A549 (cell line): ENCODE measurements at regions not wholly inside any gene's neighbourhood (a gene's known extent, or its start where the extent isn't known, plus 50 kb on each side); places are given as distances from the start of the nearest gene placed in this dataset.

Experiments
- ATAC-seq, 2 experiments: fragments of 200-7000 bp in 1 of 2; fragments of >200 bp in 1 of 2; cut with Nextera tagmentation in 1 of 2; cut with Tn5 transposase in 1 of 2; 3 replicates each; pipeline versions ENCODE4 v1.8.0 to v1.9.1; 2018 to 2020; ENCODE audit warnings: mild to moderate bottlenecking in 1 of 2, moderate library complexity in 1 of 2
- CTCF ChIA-PET: fragments of 300-600 bp; sonication (Branson Sonifier 250); formaldehyde crosslinking; extraction: SDS; loops from one replicate; lab custom pipeline; 2021; ENCODE audit warnings: antibody characterized with exemption, inconsistent platforms; lab: Yijun Ruan, JAX
- POLR2A ChIA-PET: fragments of 350-600 bp; formaldehyde crosslinking; extraction: SDS; loops from one replicate; lab custom pipeline; 2021; ENCODE audit warnings: antibody characterized with exemption, inconsistent platforms; lab: Yijun Ruan, JAX
- DNase-seq, 2 experiments: peaks; one replicate each; pipeline versions ENCODE4 v3.0.0 to v3.0.0-alpha.2; 2011 to 2016; ENCODE audit warnings: low read depth in 1 of 2, low spot score in 1 of 2
- FAIRE-seq: peaks from 2 replicates; lab custom pipeline; 2011; peaks lifted over from hg19 to GRCh38; lab: Jason Lieb, UNC
- H3K27ac ChIP-seq, 2 experiments: fragments of >200 bp; sonication (Bioruptor Twin); formaldehyde crosslinking; 3 replicates each; pipeline ENCODE4 v1.5.1; 2016 to 2017
- H3K4me1 ChIP-seq: fragments of >200 bp; sonication (Bioruptor Twin); formaldehyde crosslinking; 3 replicates; pipeline ENCODE4 v1.6.1; 2016
- H3K4me2 ChIP-seq: fragments of >200 bp; sonication (Bioruptor Twin); formaldehyde crosslinking; 3 replicates; pipeline ENCODE4 v1.6.1; 2016
- H3K4me3 ChIP-seq: fragments of >200 bp; sonication (Bioruptor Twin); formaldehyde crosslinking; 3 replicates; pipeline ENCODE4 v1.5.1; 2016
- H3K9me3 ChIP-seq: fragments of >200 bp; sonication (Bioruptor Twin); formaldehyde crosslinking; 3 replicates; pipeline ENCODE4 v1.6.1; 2016
- CBX2 ChIP-seq: fragments of 200-600 bp; sonication (generic); IDR thresholded peaks from 2 replicates; pipeline ENCODE4 v1.6.1; 2016; ENCODE audit warnings: low read depth, mild to moderate bottlenecking, borderline replicate concordance
- EHF ChIP-seq: fragments of 250-450 bp; sonication (Bioruptor Pico); IDR thresholded peaks from 2 replicates; pipeline ENCODE4 v1.5.0; 2020; ENCODE audit warnings: mild to moderate bottlenecking
- EHMT2 ChIP-seq: fragments of 200-600 bp; sonication (generic); IDR thresholded peaks from 2 replicates; pipeline ENCODE4 v1.6.1; 2016; ENCODE audit warnings: antibody characterized with exemption, low read depth, mild to moderate bottlenecking, moderate library complexity
- EP300 ChIP-seq, 2 experiments: fragments of >200 bp; sonication (Bioruptor Twin); formaldehyde crosslinking; IDR thresholded peaks; 2 replicates in 1 of 2; 3 replicates in 1 of 2; pipeline ENCODE4 v1.6.1; 2016 to 2017
- ESRRA ChIP-seq: fragments of 150-350 bp; IDR thresholded peaks from 2 replicates; pipeline ENCODE4 v1.6.1; 2014; ENCODE audit warnings: mild to moderate bottlenecking, low read length, borderline replicate concordance
- FOSB ChIP-seq: fragments of 250-450 bp; sonication (Bioruptor Pico); IDR thresholded peaks from 2 replicates; pipeline ENCODE4 v1.5.0; 2020; ENCODE audit warnings: mild to moderate bottlenecking, moderate library complexity
- FOSL2 ChIP-seq, 2 experiments: fragments of 450-650 bp in 1 of 2; fragments of >200 bp in 1 of 2; sonication (Bioruptor Twin) in 1 of 2; formaldehyde crosslinking; IDR thresholded peaks; 2 replicates each; pipeline versions ENCODE4 v1.5.0 to v1.6.1; 2016 to 2020; ENCODE audit warnings: mild to moderate bottlenecking in 1 of 2, moderate library complexity in 1 of 2
- HDAC2 ChIP-seq: fragments of 200-600 bp; sonication (generic); IDR thresholded peaks from 2 replicates; pipeline ENCODE4 v1.6.1; 2016
- HEYL ChIP-seq: fragments of 250-450 bp; sonication (Bioruptor Pico); IDR thresholded peaks from 2 replicates; pipeline ENCODE4 v1.8.0; 2021; ENCODE audit warnings: mild to moderate bottlenecking, moderate library complexity
- HOXA7 ChIP-seq: fragments of 250-450 bp; sonication (Bioruptor Pico); IDR thresholded peaks from 2 replicates; pipeline ENCODE4 v1.5.0; 2020; ENCODE audit warnings: mild to moderate bottlenecking, moderate library complexity
- HOXB13 ChIP-seq: fragments of 250-450 bp; sonication (Bioruptor Pico); IDR thresholded peaks from 2 replicates; pipeline ENCODE4 v1.5.0; 2020; ENCODE audit warnings: low read depth, mild to moderate bottlenecking, moderate library complexity
- JUN ChIP-seq, 2 experiments: fragments of >200 bp; sonication (Bioruptor Twin); formaldehyde crosslinking; IDR thresholded peaks; 2 replicates in 1 of 2; 3 replicates in 1 of 2; pipeline ENCODE4 v1.6.1; 2016 to 2017
- KDM5A ChIP-seq: fragments of 200-600 bp; sonication (generic); IDR thresholded peaks from 2 replicates; pipeline ENCODE4 v1.6.1; 2016; ENCODE audit warnings: antibody characterized with exemption, mild to moderate bottlenecking
- MYC ChIP-seq: IDR thresholded peaks from 2 replicates; pipeline ENCODE4 v1.6.1; 2012; ENCODE audit warnings: mild to moderate bottlenecking, inconsistent platforms, low read length, improper control_type of control experiment, borderline replicate concordance
- POLR2A ChIP-seq: IDR thresholded peaks from 2 replicates; pipeline ENCODE4 v1.6.1; 2012; ENCODE audit warnings: mild to moderate bottlenecking, low read length
- RAD21 ChIP-seq, 2 experiments: fragments of >200 bp in 1 of 2; sonication (Bioruptor Twin) in 1 of 2; formaldehyde crosslinking in 1 of 2; IDR thresholded peaks in 1 of 2; conservative IDR thresholded peaks in 1 of 2; 2 replicates in 1 of 2; 3 replicates in 1 of 2; pipeline ENCODE4 v1.6.1; 2012 to 2018; ENCODE audit warnings: inconsistent platforms in 1 of 2
- RARB ChIP-seq: fragments of 250-450 bp; sonication (Bioruptor Pico); IDR thresholded peaks from 2 replicates; pipeline ENCODE4 v1.8.0; 2021; ENCODE audit warnings: mild to moderate bottlenecking, moderate library complexity
- RNF2 ChIP-seq: fragments of 200-600 bp; sonication (generic); IDR thresholded peaks from 2 replicates; pipeline ENCODE4 v1.6.1; 2016; ENCODE audit warnings: low read depth, mild to moderate bottlenecking, antibody characterized with exemption, moderate library complexity, borderline replicate concordance
- TFCP2L1 ChIP-seq: fragments of 250-450 bp; sonication (Bioruptor Pico); IDR thresholded peaks from 2 replicates; pipeline ENCODE4 v1.5.0; 2021; ENCODE audit warnings: mild to moderate bottlenecking
- ZC3H11A ChIP-seq: fragments of 450-650 bp; IDR thresholded peaks from 2 replicates; pipeline ENCODE4 v1.6.1; 2014; ENCODE audit warnings: antibody characterized with exemption, mild to moderate bottlenecking
- ZFP36 ChIP-seq: fragments of 450-650 bp; IDR thresholded peaks from 2 replicates; pipeline ENCODE4 v1.6.1; 2014; ENCODE audit warnings: borderline replicate concordance; ENCODE audit not compliant: partially characterized antibody
- ZNF302 ChIP-seq: fragments of 250-450 bp; sonication (Bioruptor Pico); IDR thresholded peaks from 2 replicates; pipeline ENCODE4 v1.9.0; 2021; ENCODE audit warnings: inconsistent platforms, mild to moderate bottlenecking, moderate library complexity
- WGBS: methylation state at CpG from one replicate; pipeline ENCODE4 v1.1.6; 2017; ENCODE audit errors: missing lambda C conversion rate; 5-methylcytosine and 5-hydroxymethylcytosine counted together
- TF ChIP-seq, protein P1 (sequence below): fragments of 450-650 bp; IDR thresholded peaks from 2 replicates; pipeline ENCODE4 v1.6.1; 2014; ENCODE audit warnings: antibody characterized with exemption
- TF ChIP-seq, protein P2 (sequence below): fragments of 250-450 bp; sonication (Bioruptor Pico); IDR thresholded peaks from 2 replicates; pipeline ENCODE4 v1.5.0; 2020; ENCODE audit warnings: low read depth, mild to moderate bottlenecking, moderate library complexity
- TF ChIP-seq, protein P3 (sequence below): IDR thresholded peaks from 2 replicates; pipeline ENCODE4 v1.6.1; 2012; ENCODE audit warnings: low read depth, borderline replicate concordance
- TF ChIP-seq, protein P4 (sequence below): fragments of >200 bp; sonication (Bioruptor Twin); formaldehyde crosslinking; IDR thresholded peaks from 3 replicates; pipeline ENCODE4 v1.5.1; 2016
- TF ChIP-seq, protein P5 (sequence below): fragments of >200 bp; sonication (Bioruptor Twin); formaldehyde crosslinking; IDR thresholded peaks from 2 replicates; pipeline ENCODE4 v1.6.1; 2016
- TF ChIP-seq, protein P6 (sequence below): fragments of 200-600 bp; sonication (generic); IDR thresholded peaks from 2 replicates; pipeline ENCODE4 v1.6.1; 2016; ENCODE audit warnings: antibody characterized with exemption, mild to moderate bottlenecking, moderate library complexity

DNA sequence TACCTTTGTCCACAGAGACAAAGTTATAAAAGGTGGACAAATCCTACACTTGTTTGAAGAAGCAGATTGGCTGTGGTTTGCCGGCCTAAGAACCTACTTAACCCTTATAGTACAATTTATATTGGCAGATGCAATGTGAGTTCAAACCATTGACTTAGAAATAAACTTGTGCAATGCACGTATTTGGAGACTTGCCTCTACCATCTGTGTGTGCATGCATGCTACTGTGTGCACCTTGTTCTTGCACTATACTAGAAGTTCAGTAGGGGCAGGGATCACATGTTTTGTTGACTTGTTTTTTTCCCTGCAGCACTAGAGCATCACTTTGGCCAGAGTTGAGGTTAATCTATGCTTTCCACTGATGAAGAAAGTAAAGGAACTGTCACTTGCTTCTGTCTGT is 163.1 kb upstream of the SERP2 start:
- CTCF ChIA-PET = no interaction called here
- Histone ChIP-seq H3K4me3 (no peak overlapping the region), H3K4me1 (no peaks in the 10 kb centered on the region), H3K4me2 (no peak overlapping the region), H3K9me3 (peaks cover 6% of the 10 kb centered on the region; the same call in 1 of the 3 replicates), H3K27ac (peak overlapping the region in 1 of 2 experiments; percentile 25; a peak in 1 of 6 replicates)
- no peak for ATAC-seq
- POLR2A ChIA-PET = no interaction called here
- WGBS = 86% methylated on average over 2 of the region's 2 CpGs
- no peak for FAIRE-seq
- TF ChIP-seq RNF2 (no peak), MYC (no peak), TFCP2L1 (no peak), FOSL2 (IDR thresholded peaks at IDR 0.05) (no peak), FOSL2 (CRISPR knock-in tag; IDR thresholded peaks at IDR 0.05) (no peak), RAD21 (conservative IDR thresholded peaks at IDR 0.05 in 1 of 2, IDR thresholded peaks at IDR 0.05 in 1 of 2) (no peak), EHMT2 (no peak), HOXA7 (CRISPR knock-in tag) (no peak), ESRRA (no peak), POLR2A (no peak), FOSB (CRISPR knock-in tag) (no peak), HEYL (CRISPR knock-in tag) (no peak), RARB (CRISPR knock-in tag) (no peak), CBX2 (no peak), EP300 (IDR thresholded peaks at IDR 0.05) (no peak)
- TF ChIP-seq, protein P1, sequence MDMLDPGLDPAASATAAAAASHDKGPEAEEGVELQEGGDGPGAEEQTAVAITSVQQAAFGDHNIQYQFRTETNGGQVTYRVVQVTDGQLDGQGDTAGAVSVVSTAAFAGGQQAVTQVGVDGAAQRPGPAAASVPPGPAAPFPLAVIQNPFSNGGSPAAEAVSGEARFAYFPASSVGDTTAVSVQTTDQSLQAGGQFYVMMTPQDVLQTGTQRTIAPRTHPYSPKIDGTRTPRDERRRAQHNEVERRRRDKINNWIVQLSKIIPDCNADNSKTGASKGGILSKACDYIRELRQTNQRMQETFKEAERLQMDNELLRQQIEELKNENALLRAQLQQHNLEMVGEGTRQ = no peak
- TF ChIP-seq, protein P2, sequence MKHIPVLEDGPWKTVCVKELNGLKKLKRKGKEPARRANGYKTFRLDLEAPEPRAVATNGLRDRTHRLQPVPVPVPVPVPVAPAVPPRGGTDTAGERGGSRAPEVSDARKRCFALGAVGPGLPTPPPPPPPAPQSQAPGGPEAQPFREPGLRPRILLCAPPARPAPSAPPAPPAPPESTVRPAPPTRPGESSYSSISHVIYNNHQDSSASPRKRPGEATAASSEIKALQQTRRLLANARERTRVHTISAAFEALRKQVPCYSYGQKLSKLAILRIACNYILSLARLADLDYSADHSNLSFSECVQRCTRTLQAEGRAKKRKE (CRISPR knock-in tag) = no peak
- TF ChIP-seq, protein P3, sequence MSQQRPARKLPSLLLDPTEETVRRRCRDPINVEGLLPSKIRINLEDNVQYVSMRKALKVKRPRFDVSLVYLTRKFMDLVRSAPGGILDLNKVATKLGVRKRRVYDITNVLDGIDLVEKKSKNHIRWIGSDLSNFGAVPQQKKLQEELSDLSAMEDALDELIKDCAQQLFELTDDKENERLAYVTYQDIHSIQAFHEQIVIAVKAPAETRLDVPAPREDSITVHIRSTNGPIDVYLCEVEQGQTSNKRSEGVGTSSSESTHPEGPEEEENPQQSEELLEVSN = no peak
- no peak for DNase-seq

DNA sequence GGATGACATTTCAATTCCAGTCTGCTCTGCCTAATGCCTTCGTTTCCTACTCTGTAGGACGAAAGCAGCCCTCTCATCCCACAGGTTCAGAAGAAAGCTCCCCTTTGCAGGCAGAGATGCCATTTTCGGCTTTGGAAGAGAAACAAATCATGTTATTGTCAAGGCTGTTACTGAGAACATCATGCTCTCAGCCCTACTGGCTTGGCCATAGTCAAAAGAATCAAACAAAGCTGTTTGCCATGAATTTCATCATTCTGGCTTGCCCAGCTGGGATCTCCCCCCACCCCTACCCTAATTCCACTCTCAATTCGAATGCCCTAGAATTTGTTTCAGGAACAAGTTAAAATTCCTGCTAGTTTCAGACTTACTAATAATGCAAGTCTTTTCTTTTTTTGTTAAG is 162.3 kb upstream of the SERP2 start:
- 73% methylated on average over 4 of the region's 4 CpGs for WGBS
- Histone ChIP-seq H3K4me2 (no peak overlapping the region), H3K9me3 (peaks cover 2% of the 10 kb centered on the region; the same call in 1 of the 3 replicates), H3K27ac (peak overlapping the region in 1 of 2 experiments; percentile 25; a peak in 2 of 6 replicates), H3K4me1 (no peaks in the 10 kb centered on the region), H3K4me3 (no peak overlapping the region)
- ChIA-PET CTCF (no interaction called here), POLR2A (no interaction called here)
- DNase-seq = no peak
- no peak for ATAC-seq
- no peak for FAIRE-seq
- TF ChIP-seq, protein P4, sequence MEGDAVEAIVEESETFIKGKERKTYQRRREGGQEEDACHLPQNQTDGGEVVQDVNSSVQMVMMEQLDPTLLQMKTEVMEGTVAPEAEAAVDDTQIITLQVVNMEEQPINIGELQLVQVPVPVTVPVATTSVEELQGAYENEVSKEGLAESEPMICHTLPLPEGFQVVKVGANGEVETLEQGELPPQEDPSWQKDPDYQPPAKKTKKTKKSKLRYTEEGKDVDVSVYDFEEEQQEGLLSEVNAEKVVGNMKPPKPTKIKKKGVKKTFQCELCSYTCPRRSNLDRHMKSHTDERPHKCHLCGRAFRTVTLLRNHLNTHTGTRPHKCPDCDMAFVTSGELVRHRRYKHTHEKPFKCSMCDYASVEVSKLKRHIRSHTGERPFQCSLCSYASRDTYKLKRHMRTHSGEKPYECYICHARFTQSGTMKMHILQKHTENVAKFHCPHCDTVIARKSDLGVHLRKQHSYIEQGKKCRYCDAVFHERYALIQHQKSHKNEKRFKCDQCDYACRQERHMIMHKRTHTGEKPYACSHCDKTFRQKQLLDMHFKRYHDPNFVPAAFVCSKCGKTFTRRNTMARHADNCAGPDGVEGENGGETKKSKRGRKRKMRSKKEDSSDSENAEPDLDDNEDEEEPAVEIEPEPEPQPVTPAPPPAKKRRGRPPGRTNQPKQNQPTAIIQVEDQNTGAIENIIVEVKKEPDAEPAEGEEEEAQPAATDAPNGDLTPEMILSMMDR = no peak
- TF ChIP-seq HEYL (CRISPR knock-in tag) (no peak), ZC3H11A (no peak), CBX2 (no peak), ZNF302 (CRISPR knock-in tag) (no peak), HOXB13 (CRISPR knock-in tag) (no peak), EHMT2 (no peak), ZFP36 (no peak), HDAC2 (no peak), EHF (CRISPR knock-in tag) (no peak), JUN (IDR thresholded peaks at IDR 0.05) (no peak), FOSL2 (IDR thresholded peaks at IDR 0.05) (no peak), FOSL2 (CRISPR knock-in tag; IDR thresholded peaks at IDR 0.05) (no peak), KDM5A (no peak)
- TF ChIP-seq, protein P5, sequence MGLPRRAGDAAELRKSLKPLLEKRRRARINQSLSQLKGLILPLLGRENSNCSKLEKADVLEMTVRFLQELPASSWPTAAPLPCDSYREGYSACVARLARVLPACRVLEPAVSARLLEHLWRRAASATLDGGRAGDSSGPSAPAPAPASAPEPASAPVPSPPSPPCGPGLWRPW = no peak
- TF ChIP-seq, protein P6, sequence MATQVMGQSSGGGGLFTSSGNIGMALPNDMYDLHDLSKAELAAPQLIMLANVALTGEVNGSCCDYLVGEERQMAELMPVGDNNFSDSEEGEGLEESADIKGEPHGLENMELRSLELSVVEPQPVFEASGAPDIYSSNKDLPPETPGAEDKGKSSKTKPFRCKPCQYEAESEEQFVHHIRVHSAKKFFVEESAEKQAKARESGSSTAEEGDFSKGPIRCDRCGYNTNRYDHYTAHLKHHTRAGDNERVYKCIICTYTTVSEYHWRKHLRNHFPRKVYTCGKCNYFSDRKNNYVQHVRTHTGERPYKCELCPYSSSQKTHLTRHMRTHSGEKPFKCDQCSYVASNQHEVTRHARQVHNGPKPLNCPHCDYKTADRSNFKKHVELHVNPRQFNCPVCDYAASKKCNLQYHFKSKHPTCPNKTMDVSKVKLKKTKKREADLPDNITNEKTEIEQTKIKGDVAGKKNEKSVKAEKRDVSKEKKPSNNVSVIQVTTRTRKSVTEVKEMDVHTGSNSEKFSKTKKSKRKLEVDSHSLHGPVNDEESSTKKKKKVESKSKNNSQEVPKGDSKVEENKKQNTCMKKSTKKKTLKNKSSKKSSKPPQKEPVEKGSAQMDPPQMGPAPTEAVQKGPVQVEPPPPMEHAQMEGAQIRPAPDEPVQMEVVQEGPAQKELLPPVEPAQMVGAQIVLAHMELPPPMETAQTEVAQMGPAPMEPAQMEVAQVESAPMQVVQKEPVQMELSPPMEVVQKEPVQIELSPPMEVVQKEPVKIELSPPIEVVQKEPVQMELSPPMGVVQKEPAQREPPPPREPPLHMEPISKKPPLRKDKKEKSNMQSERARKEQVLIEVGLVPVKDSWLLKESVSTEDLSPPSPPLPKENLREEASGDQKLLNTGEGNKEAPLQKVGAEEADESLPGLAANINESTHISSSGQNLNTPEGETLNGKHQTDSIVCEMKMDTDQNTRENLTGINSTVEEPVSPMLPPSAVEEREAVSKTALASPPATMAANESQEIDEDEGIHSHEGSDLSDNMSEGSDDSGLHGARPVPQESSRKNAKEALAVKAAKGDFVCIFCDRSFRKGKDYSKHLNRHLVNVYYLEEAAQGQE = no peak
- TF ChIP-seq, all 56 proteins: peak for 0
